Stomach (tissue), 8 donors: ENCODE measurements at regions not wholly inside any gene's neighbourhood (a gene's known extent, or its start where the extent isn't known, plus 50 kb on each side); places are given as distances from the start of the nearest gene placed in this dataset.

Experiments used
- DNase-seq, 2 donors: peaks; one replicate each; pipeline versions ENCODE4 v3.0.0 to v3.0.0-alpha.2; 2013 to 2019
- H3K27ac ChIP-seq, 5 donors: fragments of 200-600 bp in 4 of 5; sonication (generic) in 4 of 5; one replicate each; pipeline ENCODE4 v1.5.1; 2013 to 2019; ENCODE audit warnings: mild to moderate bottlenecking in 1 of 5, moderate library complexity in 1 of 5
- H3K27me3 ChIP-seq, 3 donors: fragments of 200-600 bp; sonication (generic); one replicate each; pipeline ENCODE4 v1.5.1; 2017 to 2019; ENCODE audit warnings: mixed run types in 1 of 3
- H3K36me3 ChIP-seq, 4 donors: fragments of 200-600 bp; sonication (generic); 1 replicate in 3 of 4; 2 replicates in 1 of 4; pipeline ENCODE4 v1.5.1; 2016 to 2019
- H3K4me1 ChIP-seq, 4 donors: fragments of 200-600 bp; sonication (generic); one replicate each; pipeline ENCODE4 v1.5.1; 2016 to 2019
- H3K4me3 ChIP-seq, 4 donors: fragments of 200-600 bp; sonication (generic) in 3 of 4; one replicate each; pipeline ENCODE4 v1.5.1; 2016 to 2019; ENCODE audit warnings: mild to moderate bottlenecking in 1 of 4
- H3K9me3 ChIP-seq, 4 donors: fragments of 200-600 bp; sonication (generic); one replicate each; pipeline ENCODE4 v1.5.1; 2016 to 2019
- EP300 ChIP-seq: sonication (generic); formaldehyde crosslinking; IDR thresholded peaks from one replicate; pipeline ENCODE4 v1.6.1; 2017; ENCODE audit warnings: antibody characterized with exemption
- POLR2A ChIP-seq, 4 donors: fragments of 450-650 bp; IDR thresholded peaks; one replicate each; pipeline ENCODE4 v1.6.1; 2016; ENCODE audit warnings: antibody characterized with exemption in 4 of 4, control low read depth in 2 of 4, mild to moderate bottlenecking in 1 of 4, moderate library complexity in 1 of 4
- POLR2AphosphoS5 ChIP-seq, 3 donors: sonication (generic); formaldehyde crosslinking; IDR thresholded peaks; one replicate each; pipeline ENCODE4 v1.6.1; 2016; ENCODE audit warnings: antibody characterized with exemption in 3 of 3
- WGBS, 5 donors: extraction: QIAGEN DNeasy Blood & Tissue Kit in 3 of 5; methylation state at CpG; one replicate each; pipeline versions ENCODE4 v1.1.5 to v1.1.7; 2013 to 2018; 5-methylcytosine and 5-hydroxymethylcytosine counted together
- intact Hi-C: fragments of 100-400 bp; cut with DNase I; formaldehyde crosslinking; loops from one replicate; pipeline ENCODE4 v1.15.1; 2023; ENCODE audit warnings: low total_unique reads
- TF ChIP-seq, protein P1 (sequence below), 7 experiments: fragments of 450-650 bp in 4 of 7; fragments of 200-600 bp in 3 of 7; sonication (generic) in 3 of 7; IDR thresholded peaks; one replicate each; pipeline ENCODE4 v1.5.1; 2016 to 2019; ENCODE audit warnings: antibody characterized with exemption in 7 of 7, control low read depth in 2 of 7, mild to moderate bottlenecking in 1 of 7
- donor health status: healthy with polysubstance abuse.
- donor health status: Bipolar disorder and iron deficiency.
- donor health status: healthy.

DNA sequence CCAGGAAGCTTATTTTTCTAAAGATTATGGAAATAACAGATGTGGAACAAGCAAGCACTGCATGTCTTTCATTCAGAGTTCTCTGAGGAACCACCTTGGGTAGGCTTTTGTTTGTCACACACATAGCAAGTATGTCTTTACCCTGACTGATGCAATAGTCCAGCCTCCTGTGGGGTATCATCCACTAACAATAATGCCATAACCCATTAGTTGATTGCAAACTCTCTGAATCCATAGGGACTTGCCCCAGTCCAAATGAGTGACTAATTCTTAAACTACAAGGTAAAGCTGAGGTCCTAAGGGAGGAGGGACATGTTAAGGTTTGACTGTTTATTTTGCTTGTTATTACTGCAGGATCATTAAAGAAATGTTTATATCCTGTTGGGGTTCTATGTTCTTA, 151.4 kb upstream of the PRPS1L1 start:
- peaks cover 6 to 21% (median 15%) of the 10 kb centered on the region in 4 donors for H3K4me1 ChIP-seq
- intact Hi-C loops = no loop called here

DNA sequence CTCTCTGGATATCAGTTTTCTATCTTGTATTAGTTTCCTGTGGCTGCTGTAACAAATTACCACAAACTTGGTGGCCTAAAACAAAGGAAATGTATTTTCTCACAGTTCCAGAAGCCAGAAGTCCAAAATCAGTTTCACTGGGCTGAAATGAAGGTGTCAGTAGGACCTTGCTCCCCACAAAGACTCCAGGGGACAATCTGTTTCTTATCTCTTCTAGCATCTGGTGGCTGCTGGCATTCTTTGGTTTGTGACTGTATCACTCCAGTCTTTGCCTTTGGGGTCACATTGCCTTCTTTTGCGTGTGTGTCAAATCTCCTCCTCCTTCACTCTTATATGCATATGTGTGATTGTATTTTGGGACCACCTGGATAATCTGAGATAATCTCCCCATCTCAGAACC, 153.0 kb upstream of the PRPS1L1 start:
- Histone ChIP-seq H3K4me1 (peaks cover 6 to 21% (median 15%) of the 10 kb centered on the region in 4 donors), H3K4me3 (no peak overlapping the region), H3K27me3 (no peaks in the 10 kb centered on the region), H3K36me3 (no peaks in the 10 kb centered on the region), H3K27ac (no peak overlapping the region), H3K9me3 (no peaks in the 10 kb centered on the region)
- 63 to 100% (median 95%) methylated on average over 1 of the region's 1 CpG for WGBS, 5 donors
- TF ChIP-seq POLR2A (IDR thresholded peaks at IDR 0.05) (no peak), POLR2AphosphoS5 (IDR thresholded peaks at IDR 0.05) (no peak), EP300 (no peak)
- TF ChIP-seq, protein P1, sequence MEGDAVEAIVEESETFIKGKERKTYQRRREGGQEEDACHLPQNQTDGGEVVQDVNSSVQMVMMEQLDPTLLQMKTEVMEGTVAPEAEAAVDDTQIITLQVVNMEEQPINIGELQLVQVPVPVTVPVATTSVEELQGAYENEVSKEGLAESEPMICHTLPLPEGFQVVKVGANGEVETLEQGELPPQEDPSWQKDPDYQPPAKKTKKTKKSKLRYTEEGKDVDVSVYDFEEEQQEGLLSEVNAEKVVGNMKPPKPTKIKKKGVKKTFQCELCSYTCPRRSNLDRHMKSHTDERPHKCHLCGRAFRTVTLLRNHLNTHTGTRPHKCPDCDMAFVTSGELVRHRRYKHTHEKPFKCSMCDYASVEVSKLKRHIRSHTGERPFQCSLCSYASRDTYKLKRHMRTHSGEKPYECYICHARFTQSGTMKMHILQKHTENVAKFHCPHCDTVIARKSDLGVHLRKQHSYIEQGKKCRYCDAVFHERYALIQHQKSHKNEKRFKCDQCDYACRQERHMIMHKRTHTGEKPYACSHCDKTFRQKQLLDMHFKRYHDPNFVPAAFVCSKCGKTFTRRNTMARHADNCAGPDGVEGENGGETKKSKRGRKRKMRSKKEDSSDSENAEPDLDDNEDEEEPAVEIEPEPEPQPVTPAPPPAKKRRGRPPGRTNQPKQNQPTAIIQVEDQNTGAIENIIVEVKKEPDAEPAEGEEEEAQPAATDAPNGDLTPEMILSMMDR (IDR thresholded peaks at IDR 0.05) = no peak
- intact Hi-C loops = no loop called here
- no peak for DNase-seq

More for the DNA sequence above, 151.4 kb upstream of the PRPS1L1 start:
- no peak for DNase-seq
- Histone ChIP-seq H3K27ac (peak overlapping the region in 1 of 5 donors; percentile 75), H3K9me3 (no peaks in the 10 kb centered on the region), H3K36me3 (no peaks in the 10 kb centered on the region), H3K27me3 (no peaks in the 10 kb centered on the region), H3K4me3 (no peak overlapping the region)
- no peak for TF ChIP-seq POLR2A (IDR thresholded peaks at IDR 0.05)
- TF ChIP-seq, protein P1 (IDR thresholded peaks at IDR 0.05) = no peak
- TF ChIP-seq EP300 = no peak
- no peak for TF ChIP-seq POLR2AphosphoS5 (IDR thresholded peaks at IDR 0.05)

DNA sequence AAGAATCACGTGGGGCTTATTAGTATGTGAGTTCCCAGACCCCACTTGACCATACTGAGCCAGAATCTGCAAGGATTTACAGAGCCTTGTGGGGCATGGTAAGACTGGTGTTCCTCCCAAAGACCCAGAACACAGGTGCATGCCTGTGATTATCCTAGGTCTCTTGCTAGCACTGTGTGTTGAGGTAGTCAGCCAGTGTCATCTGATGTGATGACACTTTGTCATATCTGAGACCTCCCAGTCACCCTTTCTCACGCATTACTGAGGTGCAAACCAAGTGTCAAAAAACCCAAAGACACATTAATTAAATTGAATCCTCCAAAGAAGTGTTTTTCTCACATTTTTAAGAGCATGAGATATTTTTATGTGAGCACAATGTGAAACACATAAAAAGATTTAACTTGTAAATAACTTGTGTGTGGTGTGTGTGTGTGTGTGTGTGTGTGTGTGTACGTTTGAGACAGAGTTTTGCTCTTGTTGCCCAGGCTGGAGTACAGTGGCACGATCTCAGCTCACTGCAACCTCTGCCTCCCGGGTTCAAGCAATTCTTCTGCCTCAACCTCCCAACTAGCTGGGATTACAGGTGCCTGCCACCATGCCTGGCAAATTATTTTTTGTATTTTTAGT, 162.0 kb upstream of the PRPS1L1 start:
- Histone ChIP-seq H3K27me3 (no peaks in the 10 kb centered on the region), H3K9me3 (peaks cover 0 to 4% (median 0%) of the 10 kb centered on the region in 4 donors), H3K4me1 (no peaks in the 10 kb centered on the region), H3K36me3 (no peaks in the 10 kb centered on the region), H3K4me3 (no peak overlapping the region), H3K27ac (no peak overlapping the region)
- intact Hi-C loops = no loop called here
- no peak for DNase-seq
- WGBS, 5 donors = 80 to 90% (median 89%) methylated on average over 5 of the region's 5 CpGs
- TF ChIP-seq POLR2AphosphoS5 (IDR thresholded peaks at IDR 0.05) = no peak
- TF ChIP-seq, protein P1 (IDR thresholded peaks at IDR 0.05) = no peak
- no peak for TF ChIP-seq EP300
- no peak for TF ChIP-seq POLR2A (IDR thresholded peaks at IDR 0.05)

DNA sequence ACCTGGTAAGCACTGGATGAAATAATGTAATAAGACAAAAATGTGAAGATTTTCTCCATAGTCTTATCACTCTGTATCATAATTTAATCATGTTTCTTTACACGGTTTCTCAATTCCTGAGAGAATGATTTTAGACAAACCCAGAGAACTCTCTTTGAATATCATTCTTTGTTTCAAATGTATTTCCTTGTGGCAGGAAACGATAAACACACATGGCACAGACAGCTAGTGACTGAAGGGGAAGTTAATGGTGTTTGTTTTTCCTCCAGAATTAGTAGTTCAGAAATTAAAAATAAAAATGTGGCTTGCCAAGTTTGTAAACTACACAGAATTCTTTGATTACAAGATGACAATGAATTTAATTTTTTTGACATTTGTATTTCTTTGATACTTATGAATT, 163.7 kb upstream of the PRPS1L1 start:
- peaks cover 0 to 4% (median 0%) of the 10 kb centered on the region in 4 donors for H3K9me3 ChIP-seq
- no peak overlapping the region for H3K4me3 ChIP-seq
- no peak overlapping the region for H3K27ac ChIP-seq
- no peaks in the 10 kb centered on the region for H3K4me1 ChIP-seq
- TF ChIP-seq POLR2A (IDR thresholded peaks at IDR 0.05) (no peak), EP300 (no peak), POLR2AphosphoS5 (IDR thresholded peaks at IDR 0.05) (no peak)
- TF ChIP-seq, protein P1 (IDR thresholded peaks at IDR 0.05) = no peak
- no peaks in the 10 kb centered on the region for H3K36me3 ChIP-seq
- H3K27me3 ChIP-seq = no peaks in the 10 kb centered on the region
- 4 to 8% (median 5%) methylated on average over 2 of the region's 2 CpGs for WGBS, 5 donors
- peak in 1 of 2 donors; percentile 39 for DNase-seq
- intact Hi-C loops = no loop called here
